GM21390 (cell line): ENCODE measurements at regions not wholly inside any gene's neighbourhood (a gene's known extent, or its start where the extent isn't known, plus 50 kb on each side); places are given as distances from the start of the nearest gene placed in this dataset.
"Not testable (repeated sequence)": the region's sequence is repeated elsewhere in the genome, so short reads cannot be mapped to it uniquely, and the experiment has no call there.

ENCODE experiments used
- ATAC-seq: cut with Tn5 transposase; IDR thresholded peaks from one replicate; pipeline ENCODE4 v1.9.1; 2021; ENCODE audit not compliant: unreplicated experiment

DNA sequence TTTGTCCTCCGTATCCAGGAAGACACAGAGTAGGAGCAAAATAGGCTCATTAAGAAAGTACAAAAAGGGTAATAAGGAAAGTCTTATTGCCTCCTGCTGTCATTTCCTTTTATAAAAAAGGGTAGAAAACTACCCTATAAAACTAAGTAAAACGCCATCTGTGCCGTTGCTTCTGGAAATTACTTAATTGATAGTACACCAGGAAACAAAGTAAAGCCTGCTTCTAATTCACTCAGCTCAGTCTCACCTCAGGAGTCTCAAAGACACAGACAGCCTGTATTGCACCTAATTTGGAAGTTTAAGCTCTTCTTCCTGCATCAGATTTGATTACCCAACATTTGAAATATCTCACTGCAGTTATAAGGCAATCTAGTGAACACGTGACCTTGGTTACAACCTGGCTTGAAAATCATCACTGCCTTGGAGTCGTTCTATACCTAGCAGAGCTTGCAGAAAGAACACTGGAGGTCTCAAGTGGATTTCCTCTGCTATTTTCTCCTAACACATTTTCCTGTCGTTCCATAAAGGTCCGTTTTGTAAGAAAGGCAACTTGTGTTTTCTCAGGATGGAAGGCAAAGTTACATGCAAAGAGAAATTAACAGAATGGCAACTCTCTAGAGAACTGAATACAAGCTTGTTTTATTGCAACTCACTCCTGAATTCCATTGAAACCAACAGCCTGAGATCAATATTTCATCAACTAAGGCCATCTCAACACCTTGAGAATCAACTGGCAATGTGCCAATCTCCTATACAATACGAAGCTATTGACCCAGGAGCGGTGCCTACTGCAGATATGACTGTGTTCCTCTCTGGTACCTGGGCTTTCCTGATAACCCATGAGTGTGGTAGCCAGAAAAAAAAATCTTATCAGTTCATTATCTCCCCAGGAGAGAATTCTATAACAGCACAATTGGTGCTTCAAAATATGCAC, 203.3 kb upstream of the LMCD1 start:
- ATAC-seq: no peak

DNA sequence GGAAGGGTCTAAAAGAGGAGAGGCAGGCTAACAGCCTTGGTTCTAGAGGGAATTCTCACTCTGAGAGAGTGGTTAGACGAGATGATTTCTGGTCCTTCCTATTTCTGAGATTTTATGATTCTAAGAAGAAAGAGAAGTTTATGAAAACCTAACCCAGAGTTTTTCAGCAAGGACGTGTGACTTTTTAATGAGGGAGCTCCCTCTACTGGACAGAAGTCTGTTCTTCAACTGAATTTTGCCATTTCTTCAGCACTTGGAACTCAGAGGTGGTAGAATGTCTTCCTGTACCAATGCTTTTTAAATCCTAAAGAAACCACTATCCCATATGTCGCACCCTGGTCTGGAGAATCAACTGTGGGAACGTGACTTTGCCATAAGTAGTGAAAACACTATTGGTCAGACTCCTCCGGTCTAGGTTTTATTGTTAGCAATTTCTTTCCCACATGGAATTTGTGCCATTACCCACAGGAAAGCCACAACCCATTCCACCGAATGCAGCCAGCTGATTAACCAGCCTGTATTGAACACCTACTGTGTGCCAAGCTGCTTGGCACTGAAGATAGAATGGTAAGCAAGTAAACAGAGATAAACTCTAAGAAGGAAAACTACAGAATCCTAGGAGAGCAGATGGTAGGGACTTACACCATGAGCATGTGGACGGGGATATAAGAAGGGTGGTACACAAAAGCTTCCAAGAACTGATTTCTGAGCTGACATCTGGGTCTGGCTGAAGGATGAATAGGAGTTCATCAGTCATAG, 199.5 kb upstream of the LMCD1 start:
- peak; percentile 66 for ATAC-seq

DNA sequence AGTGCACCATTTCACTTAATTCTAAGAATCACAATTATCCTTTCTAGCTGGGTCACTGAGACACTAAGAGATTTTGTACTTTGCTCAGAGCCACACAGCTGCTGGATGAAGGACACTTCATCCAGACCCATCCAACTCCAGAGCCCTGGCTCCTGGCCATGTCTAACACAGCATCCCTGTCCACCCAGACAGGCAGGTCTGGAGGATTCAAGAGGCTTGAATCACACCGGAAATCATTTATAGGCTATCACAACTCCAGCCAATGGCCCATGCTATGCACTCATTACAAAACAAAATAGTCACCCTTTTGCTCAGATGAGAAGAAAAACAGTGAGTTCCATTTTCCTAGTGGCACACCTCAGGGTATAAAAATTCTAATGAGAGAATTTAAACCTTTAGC, 198.2 kb upstream of the LMCD1 start:
- ATAC-seq: no peak

DNA sequence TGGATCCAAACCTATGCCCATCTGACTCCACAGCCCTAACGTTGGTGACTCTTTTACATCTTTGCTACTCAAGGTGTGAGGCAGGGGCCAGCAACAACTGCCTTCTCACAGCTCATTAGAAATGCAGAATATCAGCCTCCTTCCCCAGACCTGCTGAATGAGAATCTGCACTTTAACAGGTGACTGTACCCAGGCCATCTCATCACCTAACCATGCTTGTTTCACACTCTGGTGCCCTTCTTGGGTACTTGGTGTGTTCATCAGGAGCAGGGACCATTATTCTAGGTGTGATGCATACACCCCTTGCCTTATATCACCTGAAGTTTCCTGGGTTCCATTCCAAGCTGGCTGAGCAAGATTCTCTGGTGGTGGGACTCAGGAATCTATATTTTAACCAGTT, 196.3 kb upstream of the LMCD1 start:
- no peak for ATAC-seq

DNA sequence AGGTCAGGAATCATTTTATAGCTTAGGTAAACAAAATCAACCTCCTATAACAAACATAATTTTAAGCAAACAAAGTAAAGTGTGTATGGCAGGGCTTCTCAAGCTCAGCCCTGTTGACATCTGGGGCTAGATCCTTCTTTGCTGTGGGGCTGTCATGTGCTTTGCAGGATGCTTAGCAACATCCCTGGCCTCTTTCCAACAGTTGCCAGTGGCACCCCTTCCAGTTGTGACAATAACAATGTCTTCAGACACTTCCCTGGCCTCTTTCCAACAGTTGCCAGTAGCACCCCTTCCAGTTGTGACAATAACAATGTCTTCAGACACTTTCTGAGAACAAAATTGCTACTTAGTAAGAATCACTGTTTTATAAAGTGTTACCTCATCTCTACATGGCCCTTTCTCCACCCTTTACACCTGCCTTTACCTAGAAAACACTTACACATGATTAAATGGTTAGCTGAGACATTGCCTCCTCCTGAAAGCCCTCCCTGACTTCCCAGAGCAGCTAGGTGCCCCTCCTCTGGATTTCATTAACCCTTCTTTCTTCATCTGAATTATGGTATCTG, 194.0 kb upstream of the LMCD1 start:
- no peak for ATAC-seq

DNA sequence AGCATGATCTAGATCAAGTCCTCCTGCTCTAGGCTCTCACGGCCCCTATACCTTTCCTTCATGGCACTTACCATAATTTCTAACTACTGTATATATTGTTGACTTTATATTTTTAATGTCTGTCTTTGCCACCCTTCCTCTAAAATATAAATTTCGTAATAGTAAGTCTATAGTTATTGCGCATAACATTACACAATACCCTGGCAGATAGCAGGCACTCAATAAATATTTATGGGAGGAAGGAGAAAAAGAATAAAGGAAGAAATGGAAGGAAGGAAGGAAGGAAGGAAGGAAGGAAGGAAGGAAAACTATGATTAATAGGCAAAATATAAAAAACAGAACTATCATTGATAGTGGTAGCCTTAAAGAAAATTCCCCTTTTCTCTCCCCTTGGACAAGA, 190.3 kb upstream of the LMCD1 start:
- ATAC-seq: no peak

DNA sequence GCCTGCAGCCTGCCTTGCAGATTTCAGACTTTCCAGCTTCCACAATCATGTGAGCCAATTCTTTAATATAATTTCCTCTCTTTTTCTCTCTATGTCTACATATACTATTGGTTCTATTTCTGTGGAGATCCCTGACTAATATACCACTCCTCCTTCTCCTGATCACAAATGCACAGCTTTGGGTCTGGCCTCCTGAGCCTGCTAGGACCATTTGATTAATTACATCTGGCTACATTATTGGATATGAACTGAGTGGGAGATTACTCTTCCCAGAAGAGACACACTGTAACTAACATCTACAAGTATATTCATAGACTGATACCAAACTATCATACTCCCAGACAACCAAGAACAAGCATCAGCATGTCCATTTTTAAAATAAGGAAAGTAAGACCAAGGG, 188.9 kb upstream of the LMCD1 start:
- no peak for ATAC-seq

DNA sequence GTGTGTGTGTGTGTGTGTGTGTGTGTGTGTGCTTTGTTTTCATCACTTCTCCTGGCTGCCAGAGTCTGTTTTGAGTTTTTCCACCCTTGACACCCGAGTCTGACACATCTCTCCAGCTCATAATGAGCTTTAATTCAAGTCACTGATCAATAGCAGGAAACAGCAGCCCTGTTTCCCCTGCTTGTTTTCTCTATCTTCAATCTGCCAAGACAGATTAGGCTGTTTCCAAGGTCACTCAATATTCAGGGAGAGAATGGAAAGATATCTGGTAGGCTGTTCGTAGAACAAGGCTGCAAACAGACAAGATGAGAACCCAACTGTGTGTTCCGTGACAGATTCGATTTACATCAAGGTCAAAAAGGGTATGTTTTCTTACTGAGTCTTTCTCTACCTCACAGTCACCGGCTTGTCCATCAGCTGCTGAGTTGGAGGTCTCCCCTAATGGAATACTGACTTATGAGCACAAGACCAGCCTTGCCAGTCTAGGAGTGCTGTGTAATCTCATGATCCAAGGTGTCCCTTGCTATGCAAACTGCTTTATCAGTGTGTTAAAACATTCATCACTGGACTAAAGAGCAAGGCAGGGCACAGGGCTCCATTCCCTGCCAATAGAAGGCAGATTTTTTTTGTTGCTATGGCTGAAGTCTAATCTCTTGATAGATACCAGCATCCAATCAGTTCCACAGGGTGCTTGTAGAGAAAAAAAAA, 187.9 kb upstream of the LMCD1 start:
- no peak for ATAC-seq

DNA sequence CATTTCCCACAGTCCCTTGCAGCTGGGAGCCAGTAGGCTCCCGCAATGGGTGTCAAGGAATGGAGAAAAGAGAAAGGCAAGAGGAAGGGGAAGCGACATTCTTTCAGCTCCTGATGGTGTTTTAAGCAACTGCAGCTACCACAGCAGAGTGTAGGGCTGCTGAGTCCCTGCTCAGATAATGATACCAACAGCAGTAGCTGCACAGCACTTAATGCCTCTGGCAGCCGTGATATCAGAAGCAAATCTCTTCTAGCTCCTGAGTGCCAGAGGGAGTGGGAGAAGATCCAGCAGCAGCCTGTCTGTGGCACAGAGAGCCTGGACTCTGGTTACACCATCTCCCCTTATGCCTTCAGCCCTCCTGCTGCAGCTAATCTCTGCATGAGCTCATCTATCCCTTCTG, 186.1 kb upstream of the LMCD1 start:
- not testable (repeated sequence) for ATAC-seq

DNA sequence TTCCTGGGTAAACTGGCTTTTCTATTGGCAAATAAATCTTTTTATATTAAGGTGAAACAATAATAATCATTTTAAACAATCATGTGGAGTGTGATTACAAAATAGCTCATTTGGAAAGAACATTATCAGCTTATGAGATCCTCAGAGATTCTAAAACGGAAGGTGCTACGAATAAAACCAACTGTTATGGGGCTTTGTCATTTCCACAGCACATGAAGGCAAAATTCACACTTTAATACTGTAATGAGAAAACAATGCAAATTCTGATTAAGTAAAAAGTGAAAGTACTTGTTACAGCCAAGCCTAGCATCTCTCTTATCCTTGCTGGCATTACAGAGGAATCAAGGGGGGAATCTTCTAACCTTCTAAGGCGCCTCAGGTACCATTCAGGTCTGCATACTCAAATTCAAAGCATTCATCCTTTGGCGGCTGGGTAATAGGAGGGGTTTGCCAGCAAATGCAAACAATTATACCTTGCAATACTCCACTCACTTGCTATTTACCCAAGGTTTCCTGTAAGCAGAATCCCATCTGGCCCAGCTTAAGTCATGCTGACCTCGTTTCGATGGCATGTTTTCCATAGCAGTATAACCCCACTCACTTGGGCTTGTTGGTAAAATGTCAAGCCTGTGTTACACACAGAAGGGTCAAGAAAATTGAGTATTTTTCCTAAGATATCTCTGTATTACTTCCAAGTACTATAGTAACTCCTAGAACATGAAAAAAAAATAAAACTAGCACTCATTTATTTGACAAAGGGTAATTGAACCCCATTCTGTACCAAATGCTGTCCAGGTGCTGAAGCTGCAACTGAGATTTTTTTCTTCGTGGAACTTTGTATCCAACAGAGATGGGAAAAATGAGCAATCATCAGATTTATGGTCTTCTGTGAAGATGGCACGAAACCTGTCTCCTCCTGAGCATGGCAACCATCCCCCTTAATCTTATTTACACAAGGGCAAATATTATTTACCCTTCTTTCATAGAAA, 183.7 kb upstream of the LMCD1 start:
- no peak for ATAC-seq

DNA sequence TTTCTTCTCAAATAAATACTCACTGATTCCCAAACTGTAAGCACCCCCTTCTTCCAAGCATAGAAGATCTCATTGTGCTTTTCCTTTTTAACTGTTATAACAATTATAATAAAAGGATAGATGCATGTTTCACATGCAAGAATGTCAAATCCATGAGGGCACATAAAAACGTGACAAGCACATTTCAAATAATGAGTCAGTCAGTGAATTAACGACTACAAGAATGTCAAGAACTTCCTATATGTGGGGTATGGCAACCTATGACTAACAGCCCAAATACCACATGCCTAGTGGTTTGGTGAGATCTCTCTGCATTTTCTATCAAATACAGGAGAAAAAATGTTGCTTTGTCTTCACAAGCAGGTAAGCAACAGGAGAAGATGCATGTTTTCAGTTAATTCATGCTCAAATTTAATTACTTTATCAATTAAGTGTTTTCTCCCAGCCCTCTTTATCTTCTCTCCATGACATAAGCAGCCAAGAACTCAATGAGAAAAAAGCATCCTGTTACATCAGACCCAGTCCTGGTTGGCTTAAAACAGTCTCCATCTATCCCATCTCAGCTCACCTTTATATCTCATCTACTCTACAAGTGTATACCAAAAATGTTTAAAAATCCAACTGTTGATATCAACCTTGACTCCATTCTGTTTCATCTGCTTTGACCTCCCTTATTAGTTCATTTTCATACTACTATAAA, 181.5 kb upstream of the LMCD1 start:
- ATAC-seq: no peak

DNA sequence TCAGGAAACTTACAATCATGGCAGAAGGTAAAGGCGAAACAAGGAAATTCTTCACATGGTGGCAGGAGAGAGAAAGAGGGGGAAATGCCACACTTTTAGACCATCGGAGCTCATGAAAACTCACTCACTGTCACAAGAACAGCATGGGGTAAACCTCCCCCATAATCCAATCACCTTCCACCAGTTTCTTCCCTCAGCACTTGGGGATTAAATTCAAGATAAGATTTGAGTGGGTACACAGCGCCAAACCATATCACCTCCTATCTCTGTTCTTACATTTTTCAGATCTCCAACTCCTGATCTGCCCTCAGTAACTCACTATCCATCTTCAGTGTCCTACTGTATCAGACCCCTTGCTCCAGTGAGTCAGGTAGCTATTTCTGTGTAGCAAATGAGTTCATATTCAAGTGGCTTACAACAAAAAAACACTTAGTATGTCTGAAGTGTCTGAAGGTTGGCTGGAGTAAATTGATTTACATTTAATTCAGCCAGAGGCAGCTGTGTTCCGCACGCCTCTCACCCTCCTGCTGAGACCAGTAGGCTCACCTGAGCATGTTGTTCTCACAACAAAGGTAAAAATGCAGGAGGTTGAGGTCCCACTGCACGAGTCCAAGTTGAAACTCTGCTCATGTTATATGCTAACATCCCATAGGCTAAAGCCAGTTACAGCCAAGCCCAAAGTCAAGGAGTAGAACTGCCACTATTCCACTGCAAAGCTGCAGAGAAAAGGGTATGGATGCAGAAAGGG, 180.7 kb upstream of the LMCD1 start:
- no peak for ATAC-seq

DNA sequence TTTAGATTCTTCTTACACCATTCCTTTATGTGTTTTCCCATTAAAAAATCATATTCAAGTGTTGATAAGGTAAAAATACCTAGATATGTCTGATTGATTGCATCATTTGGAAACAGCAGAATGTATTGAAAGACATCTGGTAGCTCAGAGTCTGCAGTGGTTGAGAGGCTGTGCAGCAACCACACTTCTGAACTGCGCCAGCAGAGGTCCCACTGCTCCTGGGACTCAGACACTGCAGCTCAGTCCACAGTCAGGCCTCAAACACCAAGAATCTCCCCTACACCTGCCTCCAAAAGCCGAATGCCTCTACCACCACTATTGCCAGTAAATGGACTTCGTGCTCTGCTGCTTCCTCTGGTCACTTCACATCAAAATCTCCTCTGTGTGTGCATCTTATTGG, 176.9 kb upstream of the LMCD1 start:
- ATAC-seq: peak; percentile 79

DNA sequence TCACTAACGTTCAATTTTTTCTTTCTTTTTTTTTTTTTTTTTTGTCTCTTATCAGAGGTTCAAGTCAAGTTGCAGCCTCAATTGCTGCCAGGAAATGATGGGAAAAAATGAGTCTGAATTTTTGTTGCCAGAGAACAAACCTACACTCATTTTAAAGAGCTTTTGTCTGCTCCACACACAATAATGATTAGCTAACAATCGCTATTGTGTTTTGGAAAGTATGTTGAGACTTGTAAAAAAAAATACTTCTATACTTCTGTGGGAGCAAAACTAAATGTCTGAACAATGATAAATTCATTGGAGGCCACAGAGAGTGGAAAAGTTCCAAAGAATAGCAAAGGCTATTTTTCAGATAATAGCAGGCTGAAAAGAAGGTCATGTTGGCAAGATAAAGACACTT, 176.3 kb upstream of the LMCD1 start:
- no peak for ATAC-seq

DNA sequence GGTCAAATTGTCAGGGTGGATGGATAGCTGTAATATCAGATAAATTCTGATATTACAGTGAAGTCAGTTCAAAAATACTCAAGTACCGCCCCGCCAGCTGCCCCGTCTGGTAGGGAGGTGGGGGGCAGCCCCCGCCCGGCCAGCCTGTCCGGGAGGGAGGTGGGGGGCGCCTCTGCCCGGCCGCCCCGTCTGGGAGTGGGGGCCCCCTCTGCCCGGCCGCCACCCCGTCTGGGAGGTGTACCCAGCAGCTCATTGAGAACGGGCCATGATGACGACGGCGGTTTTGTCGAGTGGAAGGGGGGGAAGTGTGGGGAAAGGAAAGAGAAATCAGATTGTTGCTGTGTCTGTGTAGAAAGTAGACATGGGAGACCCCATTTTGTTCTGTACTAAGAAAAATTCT, 175.8 kb upstream of the LMCD1 start:
- ATAC-seq: not testable (repeated sequence)

DNA sequence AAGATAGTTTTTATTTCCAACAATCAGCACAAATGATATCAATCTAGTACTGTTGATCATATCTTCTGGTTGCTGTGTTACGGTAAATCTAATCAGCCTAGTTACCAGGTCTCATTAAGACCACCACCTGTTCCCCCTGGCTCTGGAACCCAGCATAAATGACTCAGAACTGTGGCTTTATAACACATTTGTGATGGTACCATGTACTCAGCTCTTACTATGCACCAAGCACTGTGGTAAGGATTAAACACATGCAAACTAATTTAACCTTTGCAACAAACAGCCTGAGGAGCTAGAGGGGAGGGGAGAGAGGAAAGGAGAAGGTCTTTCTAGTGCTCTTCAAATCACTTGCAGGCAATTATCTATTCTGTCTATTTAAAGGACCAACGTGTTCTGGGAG, 173.9 kb upstream of the LMCD1 start:
- ATAC-seq: no peak

DNA sequence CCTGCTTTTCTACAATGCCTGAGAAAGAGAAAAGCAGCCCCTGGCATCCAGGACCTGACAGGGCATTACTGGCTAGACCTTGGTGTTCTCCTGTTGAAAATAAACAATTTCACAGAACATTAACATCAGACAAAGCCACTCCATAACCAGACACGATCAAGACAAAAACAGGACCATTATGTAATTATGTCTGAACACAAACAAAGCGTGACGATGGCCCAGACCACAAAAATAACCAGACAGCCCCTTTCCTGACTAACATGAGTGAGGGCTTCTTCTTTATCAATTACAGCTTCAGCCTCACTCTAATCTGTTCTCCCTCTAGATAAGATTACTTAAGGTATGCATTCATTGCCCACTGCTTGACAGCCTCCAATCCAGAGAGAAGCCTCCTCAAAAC, 172.7 kb upstream of the LMCD1 start:
- ATAC-seq: no peak

DNA sequence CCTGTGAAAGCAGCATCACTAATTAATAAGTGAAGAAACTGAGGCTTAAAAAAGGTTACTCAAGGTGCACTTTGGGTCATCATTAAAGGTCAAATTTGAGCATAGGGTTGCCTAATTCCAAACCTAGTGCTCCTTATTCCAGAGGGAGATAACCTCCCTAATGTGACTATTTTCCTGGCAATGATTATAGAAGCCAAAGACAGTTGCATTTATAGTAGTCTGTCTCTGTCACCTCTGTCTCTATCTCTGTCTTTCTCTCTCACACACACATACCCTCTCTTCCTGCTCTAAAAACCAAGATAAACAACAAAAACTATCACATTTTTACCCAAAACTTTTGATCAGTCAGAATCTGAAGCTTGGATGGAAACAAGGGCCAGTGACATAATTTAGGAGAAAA, 172.0 kb upstream of the LMCD1 start:
- no peak for ATAC-seq

DNA sequence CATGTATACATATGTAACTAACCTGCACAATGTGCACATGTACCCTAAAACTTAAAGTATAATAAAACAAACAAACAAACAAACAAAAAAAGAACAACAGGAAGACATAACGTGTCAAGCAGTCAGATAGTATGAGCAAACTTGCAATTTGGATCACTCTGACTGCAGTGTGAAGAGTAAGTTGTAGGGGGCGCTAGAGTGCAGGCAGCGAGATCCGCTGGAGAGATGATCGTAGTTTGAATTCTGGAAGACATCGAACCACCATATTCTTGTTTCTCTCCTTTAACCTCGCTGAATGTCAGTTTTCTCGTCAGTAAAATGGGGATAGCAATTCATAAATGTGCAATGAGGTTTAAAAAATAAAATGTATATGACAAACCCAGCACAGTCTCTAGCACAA, 165.2 kb upstream of the LMCD1 start:
- ATAC-seq: no peak
